Activated CD8-positive, alpha-beta T cell treated with anti-CD3 and anti-CD28 coated beads, Interleukin-2, amount 10 ng/mL, durations not matched to agents 7 days and 5 days (primary cell): ENCODE measurements at regions not wholly inside any gene's neighbourhood (a gene's known extent, or its start where the extent isn't known, plus 50 kb on each side); places are given as distances from the start of the nearest gene placed in this dataset.
"Not testable (repeated sequence)": the region's sequence is repeated elsewhere in the genome, so short reads cannot be mapped to it uniquely, and the experiment has no call there.

Experiments
- ATAC-seq: fragments of 150-1000 bp; cut with Tn5 transposase; one replicate; pipeline ENCODE4 v1.10.0; 2021; ENCODE audit warnings: moderate library complexity
- CTCF ChIA-PET: fragments of 350-600 bp; sonication (Branson Sonifier 250); formaldehyde crosslinking; loops from one replicate; lab custom pipeline; 2021; ENCODE audit warnings: antibody characterized with exemption; lab: Charles Lee
- POLR2A ChIA-PET: fragments of 350-600 bp; sonication (Branson Sonifier 250); formaldehyde crosslinking; loops from one replicate; lab custom pipeline; 2021; ENCODE audit warnings: antibody characterized with exemption; lab: Charles Lee
- DNase-seq: peaks from one replicate; pipeline ENCODE4 v3.0.0-alpha.2; 2020
- H3K27ac Mint-ChIP-seq: one replicate; pipeline ENCODE4 v1.8.0; 2021; ENCODE audit warnings: mild to moderate bottlenecking, mixed read lengths
- H3K27me3 Mint-ChIP-seq: one replicate; pipeline ENCODE4 v1.8.0; 2021; ENCODE audit warnings: low read depth, mixed read lengths
- H3K36me3 Mint-ChIP-seq: one replicate; pipeline ENCODE4 v1.8.0; 2021; ENCODE audit warnings: low read depth, mixed read lengths
- H3K4me1 Mint-ChIP-seq: one replicate; pipeline ENCODE4 v1.8.0; 2021; ENCODE audit warnings: low read depth, mixed read lengths
- H3K4me3 Mint-ChIP-seq: one replicate; pipeline ENCODE4 v1.8.0; 2021; ENCODE audit warnings: mild to moderate bottlenecking, mixed read lengths
- H3K9me3 Mint-ChIP-seq: one replicate; pipeline ENCODE4 v1.8.0; 2022; ENCODE audit warnings: mixed read lengths; ENCODE audit not compliant: insufficient read depth

DNA sequence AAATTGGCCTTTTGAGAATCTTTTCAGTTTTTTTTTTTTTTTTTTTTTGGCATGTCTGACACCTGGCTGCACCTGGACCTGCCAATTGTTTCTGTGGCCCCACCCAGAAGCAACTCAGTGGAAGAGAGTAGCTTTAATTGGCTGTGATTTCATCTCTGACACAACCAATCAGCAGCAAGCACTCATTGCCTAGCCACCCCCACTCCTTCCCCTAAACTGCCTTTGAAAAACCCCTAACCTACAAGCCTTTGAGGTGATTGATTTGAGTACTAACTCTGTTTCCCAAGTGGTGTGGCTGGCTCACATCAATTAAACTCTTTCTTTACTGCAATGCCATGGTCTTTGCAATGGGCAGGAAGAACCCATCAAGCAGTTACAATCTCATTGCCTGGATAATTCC, 98.2 kb upstream of the CHORDC1 start:
- H3K4me3 Mint-ChIP-seq = no peak overlapping the region

DNA sequence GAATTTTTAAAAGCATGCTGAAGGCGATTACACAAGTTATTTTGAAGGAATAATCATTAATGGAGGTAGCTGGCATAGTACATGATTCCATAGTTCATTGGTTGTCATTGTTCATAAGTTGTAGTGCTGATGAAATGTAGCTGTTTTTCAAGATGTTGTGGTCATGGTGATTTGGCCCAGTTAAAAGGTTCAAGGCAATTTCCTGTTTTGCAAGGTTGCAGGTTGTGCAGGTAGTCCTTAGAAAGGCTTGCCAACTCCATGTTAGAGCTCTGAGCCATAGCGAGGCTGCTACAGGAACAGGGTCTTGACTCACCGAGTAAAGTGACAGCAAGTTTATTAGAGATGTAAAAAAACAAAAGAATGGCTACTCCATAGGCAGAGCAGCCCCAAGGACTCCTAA, 95.8 kb upstream of the CHORDC1 start:
- H3K4me3 Mint-ChIP-seq = no peak overlapping the region
- H3K9me3 Mint-ChIP-seq = no peaks in the 10 kb centered on the region
- DNase-seq = no peak
- no peak for ATAC-seq
- ChIA-PET CTCF (no interaction called here), POLR2A (no interaction called here)
- no peak overlapping the region for H3K27ac Mint-ChIP-seq
- H3K4me1 Mint-ChIP-seq = no peaks in the 10 kb centered on the region
- no peaks in the 10 kb centered on the region for H3K36me3 Mint-ChIP-seq
- H3K27me3 Mint-ChIP-seq = peaks cover 3% of the 10 kb centered on the region

More for the DNA sequence above, 98.2 kb upstream of the CHORDC1 start:
- ATAC-seq (no peak), DNase-seq (no peak)
- no peaks in the 10 kb centered on the region for H3K4me1 Mint-ChIP-seq
- CTCF ChIA-PET = no interaction called here
- peaks cover 3% of the 10 kb centered on the region for H3K27me3 Mint-ChIP-seq
- H3K27ac Mint-ChIP-seq = no peak overlapping the region
- POLR2A ChIA-PET = no interaction called here
- no peaks in the 10 kb centered on the region for H3K36me3 Mint-ChIP-seq
- no peaks in the 10 kb centered on the region for H3K9me3 Mint-ChIP-seq

- no peaks in the 10 kb centered on the region for H3K9me3 Mint-ChIP-seq
- H3K4me3 Mint-ChIP-seq = no peak overlapping the region
- H3K27me3 Mint-ChIP-seq = peaks cover 2% of the 10 kb centered on the region
- H3K36me3 Mint-ChIP-seq = no peaks in the 10 kb centered on the region
- ChIA-PET CTCF (no interaction called here), POLR2A (no interaction called here)
- ATAC-seq (no peak), DNase-seq (no peak)
- H3K4me1 Mint-ChIP-seq = no peaks in the 10 kb centered on the region
- no peak overlapping the region for H3K27ac Mint-ChIP-seq
Observed at GRCh38 chr11:90310210-90310609, 87.4 kb upstream of the CHORDC1 start.

- Mint-ChIP-seq H3K36me3 (no peaks in the 10 kb centered on the region), H3K4me1 (no peaks in the 10 kb centered on the region), H3K4me3 (no peak overlapping the region), H3K27ac (no peak overlapping the region), H3K27me3 (peaks cover 2% of the 10 kb centered on the region), H3K9me3 (no peaks in the 10 kb centered on the region)
- ChIA-PET POLR2A (no interaction called here), CTCF (no interaction called here)
- DNase-seq (no peak), ATAC-seq (no peak)
Observed at GRCh38 chr11:90309693-90310092, 86.8 kb upstream of the CHORDC1 start.

DNA sequence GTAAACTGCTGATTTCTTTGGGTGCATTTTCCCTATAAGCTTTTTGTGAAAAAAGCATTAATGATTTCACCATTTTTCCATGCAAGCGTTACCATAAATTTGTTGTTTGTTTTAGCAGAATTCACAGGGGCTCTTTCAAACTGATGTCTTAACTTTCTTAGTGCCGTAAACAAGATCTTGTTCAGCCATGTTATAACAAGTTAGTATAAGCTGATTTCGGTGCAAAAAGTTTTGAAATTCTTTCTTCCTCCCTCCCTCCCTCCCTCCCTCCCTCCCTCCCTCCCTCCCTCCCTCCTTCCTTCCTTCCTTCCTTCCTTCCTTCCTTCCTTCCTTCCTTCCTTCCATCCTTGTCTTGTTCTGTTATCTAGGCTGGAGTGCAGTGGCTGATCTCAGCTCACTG, 71.7 kb upstream of the CHORDC1 start:
- no peaks in the 10 kb centered on the region for H3K9me3 Mint-ChIP-seq
- CTCF ChIA-PET = no interaction called here
- DNase-seq = no peak
- no peak for ATAC-seq
- POLR2A ChIA-PET = no interaction called here
- H3K36me3 Mint-ChIP-seq = no peaks in the 10 kb centered on the region
- peaks cover 3% of the 10 kb centered on the region for H3K27me3 Mint-ChIP-seq
- H3K4me3 Mint-ChIP-seq = no peak overlapping the region
- no peak overlapping the region for H3K27ac Mint-ChIP-seq
- no peaks in the 10 kb centered on the region for H3K4me1 Mint-ChIP-seq

- Mint-ChIP-seq H3K9me3 (no peaks in the 10 kb centered on the region), H3K27ac (no peak overlapping the region), H3K4me1 (no peaks in the 10 kb centered on the region), H3K4me3 (no peak overlapping the region), H3K36me3 (no peaks in the 10 kb centered on the region), H3K27me3 (peaks cover 3% of the 10 kb centered on the region)
- no peak for ATAC-seq
- no peak for DNase-seq
- POLR2A ChIA-PET = no interaction called here
- CTCF ChIA-PET = no interaction called here
Observed at GRCh38 chr11:90294091-90294490, 71.2 kb upstream of the CHORDC1 start.

DNA sequence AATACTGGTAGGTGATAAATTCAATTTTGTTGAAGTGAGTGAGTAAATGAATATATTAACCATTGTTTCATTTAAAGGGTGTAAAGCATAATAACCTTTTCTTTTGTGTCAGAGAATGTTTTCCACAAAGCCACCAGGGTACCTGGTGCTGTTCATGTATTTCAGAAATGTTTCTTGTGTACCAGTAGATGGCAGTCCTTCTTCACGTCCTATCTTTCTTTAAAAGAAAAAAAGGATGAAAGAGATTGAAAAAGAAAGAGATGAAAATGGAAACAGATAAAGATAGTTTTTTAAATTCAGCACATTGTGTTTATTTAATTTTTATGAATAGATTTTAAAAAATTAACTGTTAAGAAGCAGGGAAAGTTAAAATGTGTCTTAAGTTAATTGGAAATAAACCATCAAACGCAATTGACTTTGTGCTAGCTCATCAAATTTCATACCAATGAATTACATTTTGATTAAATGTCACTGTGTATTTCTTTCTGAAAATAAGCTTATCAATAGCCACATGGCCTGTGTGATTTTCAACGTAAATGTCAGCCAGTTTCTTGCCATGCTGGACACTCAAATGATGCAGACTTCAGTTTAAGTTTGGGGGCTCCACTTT, 65.5 kb upstream of the CHORDC1 start:
- Mint-ChIP-seq H3K36me3 (no peaks in the 10 kb centered on the region), H3K27me3 (peaks cover 3% of the 10 kb centered on the region), H3K27ac (no peak overlapping the region), H3K4me3 (no peak overlapping the region), H3K9me3 (no peaks in the 10 kb centered on the region), H3K4me1 (no peaks in the 10 kb centered on the region)
- DNase-seq (no peak), ATAC-seq (no peak)
- CTCF ChIA-PET = interaction anchor here (1.4 kb wide), 1 partner anchor 147 kb away, joined by 5 read pairs; no protein-coding TSS in a partner anchor
- POLR2A ChIA-PET = no interaction called here

- Mint-ChIP-seq H3K4me1 (no peaks in the 10 kb centered on the region), H3K36me3 (no peaks in the 10 kb centered on the region), H3K4me3 (no peak overlapping the region), H3K9me3 (no peaks in the 10 kb centered on the region), H3K27me3 (peaks cover 3% of the 10 kb centered on the region), H3K27ac (no peak overlapping the region)
- DNase-seq (no peak), ATAC-seq (no peak)
- ChIA-PET POLR2A (no interaction called here), CTCF (no interaction called here)
Observed at GRCh38 chr11:90286640-90287039, 63.8 kb upstream of the CHORDC1 start.

DNA sequence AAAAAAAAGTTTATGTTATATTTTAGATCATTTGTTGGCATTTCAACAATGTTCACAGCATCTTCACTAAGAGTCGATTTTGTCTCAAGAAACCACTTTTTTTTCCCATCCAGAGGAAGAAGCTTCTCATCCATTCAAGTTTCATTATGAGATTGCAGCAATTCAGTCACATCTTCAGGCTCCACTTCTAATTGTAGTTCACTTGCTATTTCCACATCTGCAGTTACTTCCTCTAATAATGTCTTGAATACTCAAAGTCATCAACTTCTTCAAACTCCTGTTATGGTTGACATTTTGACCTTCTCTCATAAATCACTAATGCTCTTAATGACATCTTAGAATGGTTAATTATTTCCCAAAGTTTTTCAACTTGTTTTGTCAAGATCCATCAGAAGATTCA, 61.3 kb upstream of the CHORDC1 start:
- CTCF ChIA-PET = no interaction called here
- H3K4me1 Mint-ChIP-seq = no peaks in the 10 kb centered on the region
- H3K9me3 Mint-ChIP-seq = no peaks in the 10 kb centered on the region

GRCh38 chr11:90282551-90283071, 59.8 kb upstream of the CHORDC1 start:
- H3K27ac Mint-ChIP-seq, DNase-seq, POLR2A ChIA-PET, H3K27me3 Mint-ChIP-seq, ATAC-seq, H3K36me3 Mint-ChIP-seq, H3K9me3 Mint-ChIP-seq, CTCF ChIA-PET, H3K4me3 Mint-ChIP-seq, H3K4me1 Mint-ChIP-seq: not testable (repeated sequence)

More for the DNA sequence above, 61.3 kb upstream of the CHORDC1 start:
- Mint-ChIP-seq H3K4me3 (no peak overlapping the region), H3K27ac (no peak overlapping the region), H3K27me3 (no peaks in the 10 kb centered on the region), H3K36me3 (no peaks in the 10 kb centered on the region)
- DNase-seq = no peak
- POLR2A ChIA-PET = no interaction called here
- ATAC-seq = no peak

DNA sequence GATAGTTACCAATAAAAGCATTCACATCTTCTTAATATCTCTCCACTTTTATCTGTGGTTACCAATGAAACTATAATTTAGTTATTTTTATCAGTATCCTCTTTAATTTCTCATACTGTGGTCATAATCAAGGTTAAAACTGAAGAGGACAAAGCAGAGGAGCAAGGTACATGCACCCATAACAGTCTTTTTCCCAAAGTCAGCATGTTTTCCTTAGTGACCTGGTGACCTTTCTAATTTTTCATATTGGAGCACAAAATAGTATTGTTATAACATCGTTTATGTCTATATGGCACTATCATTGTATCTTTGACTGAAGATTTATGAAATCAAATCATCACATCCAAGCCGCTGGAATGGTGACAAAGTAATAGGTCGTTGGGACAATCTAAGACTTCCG, 51.5 kb upstream of the CHORDC1 start:
- ATAC-seq (no peak), DNase-seq (no peak)
- no peaks in the 10 kb centered on the region for H3K36me3 Mint-ChIP-seq
- ChIA-PET POLR2A (no interaction called here), CTCF (no interaction called here)
- H3K27me3 Mint-ChIP-seq = no peaks in the 10 kb centered on the region
- no peak overlapping the region for H3K27ac Mint-ChIP-seq
- no peaks in the 10 kb centered on the region for H3K4me1 Mint-ChIP-seq
- no peak overlapping the region for H3K4me3 Mint-ChIP-seq
- H3K9me3 Mint-ChIP-seq = peaks cover 6% of the 10 kb centered on the region
